B cell (primary cell): ENCODE measurements at regions not wholly inside any gene's neighbourhood (a gene's known extent, or its start where the extent isn't known, plus 50 kb on each side); places are given as distances from the start of the nearest gene placed in this dataset.

Experiments
- EZH2 ChIP-seq: IDR thresholded peaks from 2 replicates; pipeline ENCODE4 v1.6.1; 2012; ENCODE audit warnings: borderline replicate concordance, low read depth, mild to moderate bottlenecking, moderate library complexity, low read length; ENCODE audit not compliant: insufficient read depth, poor library complexity, severe bottlenecking
- TF ChIP-seq, protein P1 (sequence below): fragments of 200-600 bp; IDR thresholded peaks from one replicate; pipeline ENCODE4 v1.8.0; 2022; ENCODE audit warnings: antibody characterized with exemption, mild to moderate bottlenecking

DNA sequence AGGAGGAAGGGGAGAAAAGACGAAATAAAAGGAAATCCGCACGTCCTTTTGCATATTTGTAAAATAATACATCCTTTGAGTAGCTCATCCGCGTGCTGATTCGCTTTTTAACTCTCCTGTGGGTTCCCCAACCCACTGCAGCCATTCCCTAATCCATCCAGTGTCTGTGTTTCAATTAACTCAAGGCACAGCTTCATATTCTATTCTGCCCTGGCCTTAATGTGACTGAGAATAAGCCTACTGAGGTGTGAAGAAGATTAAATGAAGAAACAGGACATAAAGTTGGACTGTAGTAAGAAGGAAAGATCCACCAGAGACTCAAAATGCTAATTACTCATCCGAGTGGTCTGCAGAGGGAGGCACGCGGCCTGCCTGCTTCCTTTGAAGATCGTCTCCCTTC, 161.4 kb upstream of the SH3BP4 start:
- TF ChIP-seq, protein P1, sequence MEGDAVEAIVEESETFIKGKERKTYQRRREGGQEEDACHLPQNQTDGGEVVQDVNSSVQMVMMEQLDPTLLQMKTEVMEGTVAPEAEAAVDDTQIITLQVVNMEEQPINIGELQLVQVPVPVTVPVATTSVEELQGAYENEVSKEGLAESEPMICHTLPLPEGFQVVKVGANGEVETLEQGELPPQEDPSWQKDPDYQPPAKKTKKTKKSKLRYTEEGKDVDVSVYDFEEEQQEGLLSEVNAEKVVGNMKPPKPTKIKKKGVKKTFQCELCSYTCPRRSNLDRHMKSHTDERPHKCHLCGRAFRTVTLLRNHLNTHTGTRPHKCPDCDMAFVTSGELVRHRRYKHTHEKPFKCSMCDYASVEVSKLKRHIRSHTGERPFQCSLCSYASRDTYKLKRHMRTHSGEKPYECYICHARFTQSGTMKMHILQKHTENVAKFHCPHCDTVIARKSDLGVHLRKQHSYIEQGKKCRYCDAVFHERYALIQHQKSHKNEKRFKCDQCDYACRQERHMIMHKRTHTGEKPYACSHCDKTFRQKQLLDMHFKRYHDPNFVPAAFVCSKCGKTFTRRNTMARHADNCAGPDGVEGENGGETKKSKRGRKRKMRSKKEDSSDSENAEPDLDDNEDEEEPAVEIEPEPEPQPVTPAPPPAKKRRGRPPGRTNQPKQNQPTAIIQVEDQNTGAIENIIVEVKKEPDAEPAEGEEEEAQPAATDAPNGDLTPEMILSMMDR, result no peak
- no peak for TF ChIP-seq EZH2
